Hippocampal formation (tissue), 2 donors: ENCODE measurements at regions not wholly inside any gene's neighbourhood (a gene's known extent, or its start where the extent isn't known, plus 50 kb on each side); places are given as distances from the start of the nearest gene placed in this dataset.
"Not testable (repeated sequence)": the region's sequence is repeated elsewhere in the genome, so short reads cannot be mapped to it uniquely, and the experiment has no call there.

Source experiments
- DNase-seq, 2 donors: peaks; one replicate each; lab custom pipeline; 2025; lab: John Stamatoyannopoulos, UW

- DNase-seq: no peak
Observed at GRCh38 chr9:75541734-75542133, 348.7 kb upstream of the PCSK5 start.

GRCh38 chr9:75544815-75545214 is 345.7 kb upstream of the PCSK5 start:
- no peak for DNase-seq

- no peak for DNase-seq
Observed at GRCh38 chr9:75545287-75545686, 345.2 kb upstream of the PCSK5 start.

GRCh38 chr9:75548871-75549270 is 341.6 kb upstream of the PCSK5 start:
- no peak for DNase-seq

- DNase-seq: no peak
Observed at GRCh38 chr9:75551861-75552260, 338.6 kb upstream of the PCSK5 start.

- DNase-seq: no peak
Observed at GRCh38 chr9:75552941-75553340, 337.5 kb upstream of the PCSK5 start.

- not testable (repeated sequence) for DNase-seq
Observed at GRCh38 chr9:75566813-75567212, 323.7 kb upstream of the PCSK5 start.

- no peak for DNase-seq
Observed at GRCh38 chr9:75570538-75570937, 319.9 kb upstream of the PCSK5 start.

GRCh38 chr9:75574569-75574968 is 315.9 kb upstream of the PCSK5 start:
- DNase-seq: no peak

GRCh38 chr9:75582870-75583269 is 307.6 kb upstream of the PCSK5 start:
- no peak for DNase-seq

- DNase-seq: no peak
Observed at GRCh38 chr9:75588808-75589207, 301.7 kb upstream of the PCSK5 start.

- no peak for DNase-seq
Observed at GRCh38 chr9:75589497-75589896, 301.0 kb upstream of the PCSK5 start.

GRCh38 chr9:75591972-75592371 is 298.5 kb upstream of the PCSK5 start:
- DNase-seq: no peak

- peak in 1 of 2 donors; percentile 5 for DNase-seq
Observed at GRCh38 chr9:75592586-75592985, 297.9 kb upstream of the PCSK5 start.

GRCh38 chr9:75593920-75594319 is 296.6 kb upstream of the PCSK5 start:
- DNase-seq: no peak

- DNase-seq: no peak
Observed at GRCh38 chr9:75599126-75599525, 291.3 kb upstream of the PCSK5 start.

GRCh38 chr9:75601280-75601679 is 289.2 kb upstream of the PCSK5 start:
- no peak for DNase-seq

- DNase-seq: no peak
Observed at GRCh38 chr9:75602060-75602459, 288.4 kb upstream of the PCSK5 start.

GRCh38 chr9:75604661-75605060 is 285.8 kb upstream of the PCSK5 start:
- no peak for DNase-seq

GRCh38 chr9:75607521-75607920 is 283.0 kb upstream of the PCSK5 start:
- DNase-seq: no peak

- no peak for DNase-seq
Observed at GRCh38 chr9:75609401-75609800, 281.1 kb upstream of the PCSK5 start.

- no peak for DNase-seq
Observed at GRCh38 chr9:75610246-75610645, 280.2 kb upstream of the PCSK5 start.

GRCh38 chr9:75612205-75612604 is 278.3 kb upstream of the PCSK5 start:
- no peak for DNase-seq

- DNase-seq: no peak
Observed at GRCh38 chr9:75612754-75613153, 277.7 kb upstream of the PCSK5 start.

- DNase-seq: no peak
Observed at GRCh38 chr9:75615284-75615683, 275.2 kb upstream of the PCSK5 start.
